ENCODE measurements at regions not wholly inside any gene's neighbourhood (a gene's known extent, or its start where the extent isn't known, plus 50 kb on each side); places are given as distances from the start of the nearest gene placed in this dataset.

GRCh38 chr3:22908989-22909507 is 294.1 kb upstream of the UBE2E2 start:
- no peak for DNase-seq (ENCODE audit: extremely low spot score, unreplicated experiment)
- no peaks in the 10 kb centered on the region for H3K27me3 Mint-ChIP-seq (ENCODE audit: unreplicated experiment)
- no peak overlapping the region for H3K4me3 Mint-ChIP-seq (ENCODE audit: unreplicated experiment)
- no peaks in the 10 kb centered on the region for H3K9me3 Mint-ChIP-seq (ENCODE audit: unreplicated experiment)
- H3K4me1 Mint-ChIP-seq (ENCODE audit: unreplicated experiment) = peaks cover 5% of the 10 kb centered on the region
- H3K36me3 Mint-ChIP-seq (ENCODE audit: unreplicated experiment) = no peaks in the 10 kb centered on the region
- no peak for TF ChIP-seq CTCF (IDR thresholded peaks at IDR 0.05)
- H3K27ac Mint-ChIP-seq (ENCODE audit: unreplicated experiment) = no peak overlapping the region

GRCh38 chr3:22916933-22917332 is 286.2 kb upstream of the UBE2E2 start:
- no peak overlapping the region for H3K27ac Mint-ChIP-seq (ENCODE audit: unreplicated experiment)
- H3K4me3 Mint-ChIP-seq (ENCODE audit: unreplicated experiment) = no peak overlapping the region
- TF ChIP-seq CTCF (IDR thresholded peaks at IDR 0.05) = no peak
- H3K9me3 Mint-ChIP-seq (ENCODE audit: unreplicated experiment) = peaks cover 4% of the 10 kb centered on the region
- H3K27me3 Mint-ChIP-seq (ENCODE audit: unreplicated experiment) = peaks cover 13% of the 10 kb centered on the region
- H3K4me1 Mint-ChIP-seq (ENCODE audit: unreplicated experiment) = no peaks in the 10 kb centered on the region
- no peaks in the 10 kb centered on the region for H3K36me3 Mint-ChIP-seq (ENCODE audit: unreplicated experiment)
- DNase-seq (ENCODE audit: extremely low spot score, unreplicated experiment) = no peak

- no peak for TF ChIP-seq CTCF (IDR thresholded peaks at IDR 0.05)
- H3K27me3 Mint-ChIP-seq (ENCODE audit: unreplicated experiment) = peaks cover 13% of the 10 kb centered on the region
- no peak overlapping the region for H3K4me3 Mint-ChIP-seq (ENCODE audit: unreplicated experiment)
- peaks cover 4% of the 10 kb centered on the region for H3K9me3 Mint-ChIP-seq (ENCODE audit: unreplicated experiment)
- H3K27ac Mint-ChIP-seq (ENCODE audit: unreplicated experiment) = no peak overlapping the region
- no peaks in the 10 kb centered on the region for H3K36me3 Mint-ChIP-seq (ENCODE audit: unreplicated experiment)
- DNase-seq (ENCODE audit: extremely low spot score, unreplicated experiment) = no peak
- peaks cover 9% of the 10 kb centered on the region for H3K4me1 Mint-ChIP-seq (ENCODE audit: unreplicated experiment)
Observed at GRCh38 chr3:22920006-22920405, 283.1 kb upstream of the UBE2E2 start.

GRCh38 chr3:22922317-22922716 is 280.8 kb upstream of the UBE2E2 start:
- no peaks in the 10 kb centered on the region for H3K36me3 Mint-ChIP-seq (ENCODE audit: unreplicated experiment)
- peak; percentile 52 for TF ChIP-seq CTCF (IDR thresholded peaks at IDR 0.05)
- peaks cover 4% of the 10 kb centered on the region for H3K9me3 Mint-ChIP-seq (ENCODE audit: unreplicated experiment)
- no peak for DNase-seq (ENCODE audit: extremely low spot score, unreplicated experiment)
- peaks cover 9% of the 10 kb centered on the region for H3K4me1 Mint-ChIP-seq (ENCODE audit: unreplicated experiment)
- peaks cover 8% of the 10 kb centered on the region for H3K27me3 Mint-ChIP-seq (ENCODE audit: unreplicated experiment)
- no peak overlapping the region for H3K27ac Mint-ChIP-seq (ENCODE audit: unreplicated experiment)
- H3K4me3 Mint-ChIP-seq (ENCODE audit: unreplicated experiment) = no peak overlapping the region

GRCh38 chr3:22923711-22924110 is 279.4 kb upstream of the UBE2E2 start:
- Mint-ChIP-seq H3K27ac (ENCODE audit: unreplicated experiment) (no peak overlapping the region), H3K36me3 (ENCODE audit: unreplicated experiment) (no peaks in the 10 kb centered on the region), H3K4me3 (ENCODE audit: unreplicated experiment) (no peak overlapping the region), H3K27me3 (ENCODE audit: unreplicated experiment) (peaks cover 2% of the 10 kb centered on the region), H3K4me1 (ENCODE audit: unreplicated experiment) (peaks cover 9% of the 10 kb centered on the region), H3K9me3 (ENCODE audit: unreplicated experiment) (no peaks in the 10 kb centered on the region)
- no peak for TF ChIP-seq CTCF (IDR thresholded peaks at IDR 0.05)
- no peak for DNase-seq (ENCODE audit: extremely low spot score, unreplicated experiment)
